HEK293 (cell line): ENCODE measurements at regions not wholly inside any gene's neighbourhood (a gene's known extent, or its start where the extent isn't known, plus 50 kb on each side); places are given as distances from the start of the nearest gene placed in this dataset.

Experiments used
- CTCF ChIA-PET: fragments of 350-600 bp; formaldehyde crosslinking; extraction: SDS; loops from one replicate; lab custom pipeline; 2021; ENCODE audit warnings: antibody characterized with exemption; lab: Yijun Ruan, JAX
- POLR2A ChIA-PET: fragments of 300-600 bp; formaldehyde crosslinking; extraction: SDS; loops from one replicate; lab custom pipeline; 2020; ENCODE audit warnings: antibody characterized with exemption, inconsistent platforms; lab: Yijun Ruan, JAX
- H3K27ac ChIP-seq: fragments of 200-500 bp; sonication (Bioruptor generic); 2 replicates; pipeline ENCODE4 v1.5.1; 2014; ENCODE audit warnings: low read depth, low read length, control low read depth, inconsistent platforms; ENCODE audit errors: extremely low read depth
- H3K36me3 ChIP-seq, 2 experiments: fragments of 200-500 bp in 1 of 2; sonication (Bioruptor generic) in 1 of 2; 1 replicate in 1 of 2; 2 replicates in 1 of 2; pipeline ENCODE4 v1.5.1; 2014 to 2017; ENCODE audit warnings: inconsistent platforms in 2 of 2, low read length in 2 of 2; ENCODE audit not compliant: control insufficient read depth in 2 of 2, insufficient read depth in 1 of 2
- H3K4me1 ChIP-seq: fragments of 200-500 bp; sonication (Bioruptor generic); 2 replicates; pipeline ENCODE4 v1.5.1; 2014; ENCODE audit warnings: mild to moderate bottlenecking, low read length, inconsistent platforms; ENCODE audit not compliant: control insufficient read depth, insufficient read depth
- H3K4me3 ChIP-seq: 2 replicates; pipeline ENCODE4 v1.5.1; 2011; ENCODE audit warnings: low read depth, mild to moderate bottlenecking, control low read depth, low read length, moderate library complexity
- H3K9me3 ChIP-seq: fragments of 200-500 bp; sonication (Bioruptor generic); 2 replicates; pipeline ENCODE4 v1.5.1; 2014; ENCODE audit warnings: low read depth, low read length, inconsistent platforms; ENCODE audit not compliant: control insufficient read depth, insufficient read depth
- GLI4 ChIP-seq: fragments of 450-650 bp; formaldehyde crosslinking; IDR thresholded peaks from 2 replicates; pipeline ENCODE4 v1.5.1; 2016; ENCODE audit warnings: missing biosample characterization, missing genetic modification characterization
- PRDM1 ChIP-seq: fragments of 450-650 bp; formaldehyde crosslinking; IDR thresholded peaks from 2 replicates; pipeline ENCODE4; 2016; ENCODE audit warnings: missing biosample characterization, missing genetic modification characterization
- RBAK ChIP-seq: fragments of 450-650 bp; formaldehyde crosslinking; IDR thresholded peaks from 2 replicates; pipeline ENCODE4 v1.5.1; 2016; ENCODE audit warnings: missing biosample characterization, missing genetic modification characterization
- YY2 ChIP-seq: fragments of 450-650 bp; formaldehyde crosslinking; IDR thresholded peaks from 2 replicates; pipeline ENCODE4 v1.5.1; 2016; ENCODE audit warnings: missing biosample characterization, missing genetic modification characterization
- ZIC2 ChIP-seq: fragments of 450-650 bp; formaldehyde crosslinking; IDR thresholded peaks from 2 replicates; pipeline ENCODE4 v1.5.1; 2016; ENCODE audit warnings: missing biosample characterization, missing genetic modification characterization
- ZNF140 ChIP-seq: fragments of 450-650 bp; formaldehyde crosslinking; IDR thresholded peaks from 2 replicates; pipeline ENCODE4 v1.5.1; 2016; ENCODE audit warnings: missing biosample characterization, missing genetic modification characterization
- ZNF202 ChIP-seq: fragments of 450-650 bp; formaldehyde crosslinking; IDR thresholded peaks from 2 replicates; pipeline ENCODE4 v1.5.1; 2016; ENCODE audit warnings: missing biosample characterization, missing genetic modification characterization, borderline replicate concordance
- ZNF596 ChIP-seq: fragments of 450-650 bp; IDR thresholded peaks from 2 replicates; pipeline ENCODE4 v1.5.0; 2018; ENCODE audit warnings: missing biosample characterization, mild to moderate bottlenecking, missing genetic modification characterization, moderate library complexity
- ZNF629 ChIP-seq: fragments of 450-650 bp; formaldehyde crosslinking; IDR thresholded peaks from 2 replicates; pipeline ENCODE4 v1.5.1; 2017; ENCODE audit warnings: missing biosample characterization, missing genetic modification characterization
- ZNF707 ChIP-seq: fragments of 450-650 bp; formaldehyde crosslinking; IDR thresholded peaks from 2 replicates; pipeline ENCODE4 v1.5.1; 2016; ENCODE audit warnings: missing biosample characterization, missing genetic modification characterization
- TF ChIP-seq, protein P1 (sequence below): fragments of 450-650 bp; formaldehyde crosslinking; IDR thresholded peaks from 2 replicates; pipeline ENCODE4 v1.5.1; 2016; ENCODE audit warnings: missing biosample characterization, missing genetic modification characterization
- TF ChIP-seq, protein P2 (sequence below): fragments of 450-650 bp; formaldehyde crosslinking; conservative IDR thresholded peaks from 2 replicates; pipeline ENCODE4 v1.5.1; 2016; ENCODE audit warnings: low read depth, missing biosample characterization, missing genetic modification characterization
- TF ChIP-seq, protein P3 (sequence below): fragments of 450-650 bp; formaldehyde crosslinking; IDR thresholded peaks from 2 replicates; pipeline ENCODE4; 2016; ENCODE audit warnings: missing biosample characterization, missing genetic modification characterization
- TF ChIP-seq, protein P4 (sequence below): fragments of 450-650 bp; formaldehyde crosslinking; IDR thresholded peaks from 2 replicates; pipeline ENCODE4 v1.5.1; 2016; ENCODE audit warnings: missing biosample characterization, missing genetic modification characterization
- TF ChIP-seq, protein P5 (sequence below): fragments of 450-650 bp; formaldehyde crosslinking; IDR thresholded peaks from 2 replicates; pipeline ENCODE4 v1.5.1; 2016; ENCODE audit warnings: missing biosample characterization, missing genetic modification characterization

DNA sequence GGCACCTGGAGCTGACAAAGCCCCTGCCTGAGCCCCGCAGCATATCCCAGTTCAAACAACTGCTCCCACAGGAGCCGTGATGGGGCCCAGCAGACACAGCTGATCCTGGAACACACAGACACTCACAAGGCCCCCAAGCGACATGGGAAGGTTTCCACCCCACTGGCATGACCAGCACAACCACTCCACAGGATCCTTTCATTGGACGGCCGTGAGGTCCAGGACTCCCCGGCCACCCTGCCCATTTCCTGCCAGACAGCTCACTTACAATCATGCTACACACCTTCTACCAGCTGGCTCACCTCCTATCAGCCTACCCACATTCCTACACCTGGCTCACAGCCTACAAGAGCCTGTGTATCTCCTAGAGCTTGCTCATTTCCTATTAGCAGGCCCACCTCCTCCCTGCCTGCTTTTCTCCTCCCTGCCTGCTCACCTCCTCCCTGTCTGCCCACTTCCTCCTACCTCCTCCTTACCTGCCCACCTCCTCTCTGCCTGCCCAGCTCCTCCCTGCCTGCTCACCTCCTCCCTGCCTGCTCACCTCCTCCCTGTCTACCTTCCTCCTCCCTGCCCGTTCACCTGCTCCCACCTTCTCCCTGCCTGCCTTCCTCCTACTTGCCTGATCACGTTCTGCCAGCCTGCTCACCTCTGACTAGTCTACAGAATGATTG is 73.9 kb downstream of the MATN1 start (continued):
- TF ChIP-seq ZNF140 (tag by site-specific recombination) (no peak), ZIC2 (tag by site-specific recombination) (no peak), PRDM1 (no peak), GLI4 (no peak), ZNF202 (tag by site-specific recombination) (no peak), ZNF596 (tag by site-specific recombination) (no peak)
- TF ChIP-seq, protein P1, sequence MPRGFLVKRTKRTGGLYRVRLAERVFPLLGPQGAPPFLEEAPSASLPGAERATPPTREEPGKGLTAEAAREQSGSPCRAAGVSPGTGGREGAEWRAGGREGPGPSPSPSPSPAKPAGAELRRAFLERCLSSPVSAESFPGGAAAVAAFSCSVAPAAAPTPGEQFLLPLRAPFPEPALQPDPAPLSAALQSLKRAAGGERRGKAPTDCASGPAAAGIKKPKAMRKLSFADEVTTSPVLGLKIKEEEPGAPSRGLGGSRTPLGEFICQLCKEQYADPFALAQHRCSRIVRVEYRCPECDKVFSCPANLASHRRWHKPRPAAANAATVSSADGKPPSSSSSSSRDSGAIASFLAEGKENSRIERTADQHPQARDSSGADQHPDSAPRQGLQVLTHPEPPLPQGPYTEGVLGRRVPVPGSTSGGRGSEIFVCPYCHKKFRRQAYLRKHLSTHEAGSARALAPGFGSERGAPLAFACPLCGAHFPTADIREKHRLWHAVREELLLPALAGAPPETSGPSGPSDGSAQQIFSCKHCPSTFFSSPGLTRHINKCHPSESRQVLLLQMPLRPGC = no peak
- TF ChIP-seq, protein P2, sequence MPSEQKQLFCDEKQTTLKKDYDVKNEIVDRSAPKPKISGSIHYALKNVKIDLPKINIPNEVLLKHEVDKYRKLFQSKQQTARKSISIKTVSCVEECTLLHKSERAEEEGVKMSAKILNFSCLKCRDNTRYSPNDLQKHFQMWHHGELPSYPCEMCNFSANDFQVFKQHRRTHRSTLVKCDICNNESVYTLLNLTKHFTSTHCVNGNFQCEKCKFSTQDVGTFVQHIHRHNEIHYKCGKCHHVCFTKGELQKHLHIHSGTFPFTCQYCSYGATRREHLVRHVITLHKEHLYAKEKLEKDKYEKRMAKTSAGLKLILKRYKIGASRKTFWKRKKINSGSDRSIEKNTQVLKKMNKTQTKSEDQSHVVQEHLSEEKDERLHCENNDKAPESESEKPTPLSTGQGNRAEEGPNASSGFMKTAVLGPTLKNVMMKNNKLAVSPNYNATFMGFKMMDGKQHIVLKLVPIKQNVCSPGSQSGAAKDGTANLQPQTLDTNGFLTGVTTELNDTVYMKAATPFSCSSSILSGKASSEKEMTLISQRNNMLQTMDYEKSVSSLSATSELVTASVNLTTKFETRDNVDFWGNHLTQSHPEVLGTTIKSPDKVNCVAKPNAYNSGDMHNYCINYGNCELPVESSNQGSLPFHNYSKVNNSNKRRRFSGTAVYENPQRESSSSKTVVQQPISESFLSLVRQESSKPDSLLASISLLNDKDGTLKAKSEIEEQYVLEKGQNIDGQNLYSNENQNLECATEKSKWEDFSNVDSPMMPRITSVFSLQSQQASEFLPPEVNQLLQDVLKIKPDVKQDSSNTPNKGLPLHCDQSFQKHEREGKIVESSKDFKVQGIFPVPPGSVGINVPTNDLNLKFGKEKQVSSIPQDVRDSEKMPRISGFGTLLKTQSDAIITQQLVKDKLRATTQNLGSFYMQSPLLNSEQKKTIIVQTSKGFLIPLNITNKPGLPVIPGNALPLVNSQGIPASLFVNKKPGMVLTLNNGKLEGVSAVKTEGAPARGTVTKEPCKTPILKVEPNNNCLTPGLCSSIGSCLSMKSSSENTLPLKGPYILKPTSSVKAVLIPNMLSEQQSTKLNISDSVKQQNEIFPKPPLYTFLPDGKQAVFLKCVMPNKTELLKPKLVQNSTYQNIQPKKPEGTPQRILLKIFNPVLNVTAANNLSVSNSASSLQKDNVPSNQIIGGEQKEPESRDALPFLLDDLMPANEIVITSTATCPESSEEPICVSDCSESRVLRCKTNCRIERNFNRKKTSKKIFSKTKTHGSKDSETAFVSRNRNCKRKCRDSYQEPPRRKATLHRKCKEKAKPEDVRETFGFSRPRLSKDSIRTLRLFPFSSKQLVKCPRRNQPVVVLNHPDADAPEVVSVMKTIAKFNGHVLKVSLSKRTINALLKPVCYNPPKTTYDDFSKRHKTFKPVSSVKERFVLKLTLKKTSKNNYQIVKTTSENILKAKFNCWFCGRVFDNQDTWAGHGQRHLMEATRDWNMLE = no peak
- TF ChIP-seq, protein P3, sequence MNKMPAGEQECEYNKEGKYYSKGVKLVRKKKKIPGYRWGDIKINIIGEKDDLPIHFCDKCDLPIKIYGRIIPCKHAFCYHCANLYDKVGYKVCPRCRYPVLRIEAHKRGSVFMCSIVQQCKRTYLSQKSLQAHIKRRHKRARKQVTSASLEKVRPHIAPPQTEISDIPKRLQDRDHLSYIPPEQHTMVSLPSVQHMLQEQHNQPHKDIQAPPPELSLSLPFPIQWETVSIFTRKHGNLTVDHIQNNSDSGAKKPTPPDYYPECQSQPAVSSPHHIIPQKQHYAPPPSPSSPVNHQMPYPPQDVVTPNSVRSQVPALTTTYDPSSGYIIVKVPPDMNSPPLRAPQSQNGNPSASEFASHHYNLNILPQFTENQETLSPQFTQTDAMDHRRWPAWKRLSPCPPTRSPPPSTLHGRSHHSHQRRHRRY (tag by site-specific recombination) = no peak
- TF ChIP-seq, protein P4, sequence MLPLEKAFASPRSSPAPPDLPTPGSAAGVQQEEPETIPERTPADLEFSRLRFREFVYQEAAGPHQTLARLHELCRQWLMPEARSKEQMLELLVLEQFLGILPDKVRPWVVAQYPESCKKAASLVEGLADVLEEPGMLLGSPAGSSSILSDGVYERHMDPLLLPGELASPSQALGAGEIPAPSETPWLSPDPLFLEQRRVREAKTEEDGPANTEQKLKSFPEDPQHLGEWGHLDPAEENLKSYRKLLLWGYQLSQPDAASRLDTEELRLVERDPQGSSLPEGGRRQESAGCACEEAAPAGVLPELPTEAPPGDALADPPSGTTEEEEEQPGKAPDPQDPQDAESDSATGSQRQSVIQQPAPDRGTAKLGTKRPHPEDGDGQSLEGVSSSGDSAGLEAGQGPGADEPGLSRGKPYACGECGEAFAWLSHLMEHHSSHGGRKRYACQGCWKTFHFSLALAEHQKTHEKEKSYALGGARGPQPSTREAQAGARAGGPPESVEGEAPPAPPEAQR = no peak

DNA sequence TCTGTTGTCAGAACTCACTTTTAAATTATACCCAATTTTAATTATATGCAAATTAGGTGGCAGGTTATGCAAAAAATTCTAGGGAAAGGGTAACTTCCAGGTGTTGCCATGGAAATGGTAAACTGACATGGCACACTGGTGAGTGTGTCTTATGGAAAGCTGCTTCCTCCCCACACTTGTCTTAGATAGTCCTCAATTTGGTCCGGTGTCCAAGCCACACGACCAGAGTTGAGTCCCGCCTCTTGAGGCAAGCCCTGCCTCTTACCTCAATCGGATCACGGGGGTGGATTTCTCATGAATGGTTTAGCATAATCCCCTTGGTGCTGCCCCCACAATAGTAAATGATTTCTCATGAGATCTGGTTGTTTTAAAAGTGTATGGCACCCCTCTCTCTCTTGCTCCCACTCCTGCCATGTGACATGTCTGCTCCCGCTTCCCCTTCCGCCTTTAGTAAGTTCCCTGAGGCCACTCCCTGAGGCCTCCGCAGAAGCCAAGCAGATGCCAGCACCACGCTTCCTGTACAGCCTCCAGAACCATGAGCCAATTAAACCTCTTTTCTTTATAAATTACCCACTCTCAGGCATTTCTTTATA is 74.9 kb downstream of the MATN1 start:
- Histone ChIP-seq H3K27ac (no peak overlapping the region), H3K36me3 (no peaks in the 10 kb centered on the region), H3K9me3 (no peaks in the 10 kb centered on the region), H3K4me3 (no peak overlapping the region), H3K4me1 (no peaks in the 10 kb centered on the region)
- no peak for TF ChIP-seq RBAK (tag by site-specific recombination)
- no peak for TF ChIP-seq ZNF707 (tag by site-specific recombination)
- ChIA-PET POLR2A (no interaction called here), CTCF (no interaction called here)

DNA sequence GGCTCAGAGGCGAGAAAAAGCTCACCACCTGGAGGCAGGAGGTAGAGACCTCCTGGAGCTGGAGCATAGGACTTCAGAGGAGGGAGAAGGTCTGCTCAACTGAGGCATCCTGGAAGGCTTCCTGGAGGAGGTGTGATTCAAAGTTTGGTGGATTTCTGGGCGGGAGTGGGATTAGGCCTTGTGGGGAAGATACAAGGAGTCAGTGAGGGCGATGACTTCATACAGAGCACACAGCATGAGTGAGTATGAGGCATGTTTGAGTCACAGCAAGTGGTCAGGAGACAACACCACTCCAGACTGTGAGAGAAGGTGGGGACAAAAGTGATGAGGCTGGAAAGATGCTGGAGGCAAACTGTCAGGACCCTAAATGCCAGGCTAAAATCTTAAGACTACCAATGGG is 77.6 kb downstream of the MATN1 start:
- TF ChIP-seq YY2 (no peak), ZIC2 (tag by site-specific recombination) (peak; percentile 49; the same call in 1 of the 2 replicates), ZNF629 (tag by site-specific recombination) (0 out of 2 replicates have a peak, but pooled peaks have one; percentile 34)
- TF ChIP-seq, protein P5, sequence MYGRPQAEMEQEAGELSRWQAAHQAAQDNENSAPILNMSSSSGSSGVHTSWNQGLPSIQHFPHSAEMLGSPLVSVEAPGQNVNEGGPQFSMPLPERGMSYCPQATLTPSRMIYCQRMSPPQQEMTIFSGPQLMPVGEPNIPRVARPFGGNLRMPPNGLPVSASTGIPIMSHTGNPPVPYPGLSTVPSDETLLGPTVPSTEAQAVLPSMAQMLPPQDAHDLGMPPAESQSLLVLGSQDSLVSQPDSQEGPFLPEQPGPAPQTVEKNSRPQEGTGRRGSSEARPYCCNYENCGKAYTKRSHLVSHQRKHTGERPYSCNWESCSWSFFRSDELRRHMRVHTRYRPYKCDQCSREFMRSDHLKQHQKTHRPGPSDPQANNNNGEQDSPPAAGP = peak; percentile 52; the same call in 1 of the 2 replicates
- CTCF ChIA-PET = no interaction called here
- Histone ChIP-seq H3K4me1 (no peaks in the 10 kb centered on the region), H3K27ac (no peak overlapping the region), H3K4me3 (no peak overlapping the region), H3K9me3 (no peaks in the 10 kb centered on the region), H3K36me3 (no peaks in the 10 kb centered on the region)
- POLR2A ChIA-PET = no interaction called here
